Astrocyte of the spinal cord (primary cell): ENCODE measurements at regions not wholly inside any gene's neighbourhood (a gene's known extent, or its start where the extent isn't known, plus 50 kb on each side); places are given as distances from the start of the nearest gene placed in this dataset.

Experiments used
- DNase-seq: peaks from one replicate; pipeline ENCODE4 v3.0.0; 2011; ENCODE audit warnings: low read depth, low spot score
- H3K4me3 ChIP-seq: 2 replicates; pipeline ENCODE4 v1.5.1; 2011; ENCODE audit warnings: low read depth, mild to moderate bottlenecking, low read length, moderate library complexity
- CTCF ChIP-seq: IDR thresholded peaks from 2 replicates; pipeline ENCODE4 v1.5.1; 2012; ENCODE audit warnings: low read depth, mild to moderate bottlenecking, low read length, inconsistent platforms
- in situ Hi-C: cut with HindIII; loops from 2 replicates; pipeline ENCODE4 v1.10.0; 2017; ENCODE audit warnings: low sequenced_read_pairs

GRCh38 chr13:67303661-67304333 lies 73.7 kb upstream of the PCDH9 start:
- DNase-seq: no peak
- no peak overlapping the region for H3K4me3 ChIP-seq
- in situ Hi-C loops: no loop called here
- no peak for TF ChIP-seq CTCF

GRCh38 chr13:67299751-67300150 lies 69.6 kb upstream of the PCDH9 start:
- no peak for TF ChIP-seq CTCF
- no peak overlapping the region for H3K4me3 ChIP-seq
- in situ Hi-C loops: no loop called here
- peak; percentile 55 for DNase-seq

GRCh38 chr13:67299072-67299635 lies 69.0 kb upstream of the PCDH9 start:
- in situ Hi-C loops: no loop called here
- DNase-seq: peak; percentile 91
- no peak overlapping the region for H3K4me3 ChIP-seq
- no peak for TF ChIP-seq CTCF

GRCh38 chr13:67298297-67298696 lies 68.2 kb upstream of the PCDH9 start:
- DNase-seq: no peak
- no peak for TF ChIP-seq CTCF
- H3K4me3 ChIP-seq: no peak overlapping the region
- in situ Hi-C loops: no loop called here

GRCh38 chr13:67296511-67296910 lies 66.4 kb upstream of the PCDH9 start:
- in situ Hi-C loops: no loop called here
- DNase-seq: peak; percentile 9
- no peak overlapping the region for H3K4me3 ChIP-seq
- no peak for TF ChIP-seq CTCF

- no peak overlapping the region for H3K4me3 ChIP-seq
- DNase-seq: no peak
- in situ Hi-C loops: no loop called here
- TF ChIP-seq CTCF: no peak
Observed at GRCh38 chr13:67292886-67293285, 62.8 kb upstream of the PCDH9 start.
